Esophagus muscularis mucosa (tissue), 3 donors: ENCODE measurements at regions not wholly inside any gene's neighbourhood (a gene's known extent, or its start where the extent isn't known, plus 50 kb on each side); places are given as distances from the start of the nearest gene placed in this dataset.

Source experiments
- CTCF ChIP-seq, 3 experiments: fragments of 200-600 bp in 2 of 3; fragments of 450-650 bp in 1 of 3; sonication (generic) in 2 of 3; IDR thresholded peaks; one replicate each; pipeline ENCODE4 v1.5.1; 2017 to 2019; ENCODE audit warnings: antibody characterized with exemption in 3 of 3, mild to moderate bottlenecking in 2 of 3, moderate library complexity in 1 of 3
- POLR2A ChIP-seq: fragments of 450-650 bp; IDR thresholded peaks from one replicate; pipeline ENCODE4 v1.6.1; 2017; ENCODE audit warnings: antibody characterized with exemption, moderate library complexity, mild to moderate bottlenecking, low read depth

- no peak for TF ChIP-seq CTCF (IDR thresholded peaks at IDR 0.05)
- no peak for TF ChIP-seq POLR2A
Measured at GRCh38 chr3:124442463-124442862, 287.8 kb upstream of the UMPS start.
